BLaER1 treated with 17β-estradiol and CSF1 and Interleukin-3, amounts not matched to agents 10 nM and 100 nM (cell line): ENCODE measurements at regions not wholly inside any gene's neighbourhood (a gene's known extent, or its start where the extent isn't known, plus 50 kb on each side); places are given as distances from the start of the nearest gene placed in this dataset.
A peak's percentile ranks its signal among the peaks of the same experiment; 100 is the strongest.

Experiments
- H3K27ac ChIP-seq, 11 experiments: shearing (Covaris generic); formaldehyde crosslinking; 2 replicates each; pipeline ENCODE4 v1.8.1; 2022
- H3K27me3 ChIP-seq, 11 experiments: shearing (Covaris generic); formaldehyde crosslinking; 2 replicates each; pipeline ENCODE4 v1.8.1; 2022
- H3K36me3 ChIP-seq, 11 experiments: shearing (Covaris generic); formaldehyde crosslinking; 2 replicates each; pipeline ENCODE4 v1.8.1; 2022
- H3K4me1 ChIP-seq, 10 experiments: shearing (Covaris generic); formaldehyde crosslinking; 2 replicates each; pipeline ENCODE4 v1.8.1; 2022
- H3K4me2 ChIP-seq, 11 experiments: shearing (Covaris generic); formaldehyde crosslinking; 2 replicates each; pipeline ENCODE4 v1.8.1; 2022
- H3K4me3 ChIP-seq, 10 experiments: shearing (Covaris generic); formaldehyde crosslinking; 2 replicates each; pipeline ENCODE4 v1.8.1; 2022
- H3K9ac ChIP-seq, 11 experiments: shearing (Covaris generic); formaldehyde crosslinking; 2 replicates each; pipeline ENCODE4 v1.8.1; 2022
- H3K9me3 ChIP-seq, 11 experiments: shearing (Covaris generic); formaldehyde crosslinking; replicated peaks in 1 of 11; 2 replicates each; pipeline ENCODE4 v1.8.1; 2022
- H4K20me1 ChIP-seq, 11 experiments: shearing (Covaris generic); formaldehyde crosslinking; 2 replicates each; pipeline ENCODE4 v1.8.1; 2022
- Cebpa-rat ChIP-seq, 11 experiments: shearing (Covaris generic); IDR thresholded peaks; 2 replicates each; pipeline ENCODE4 v1.8.1; 2022

- Histone ChIP-seq H4K20me1 (no peaks in the 10 kb centered on the region), H3K4me2 (no peak overlapping the region), H3K27me3 (no peaks in the 10 kb centered on the region), H3K9me3 (no peaks in the 10 kb centered on the region), H3K27ac (no peak overlapping the region), H3K4me3 (no peak overlapping the region), H3K4me1 (no peaks in the 10 kb centered on the region), H3K36me3 (no peaks in the 10 kb centered on the region), H3K9ac (no peak overlapping the region)
- TF ChIP-seq Cebpa-rat (IDR thresholded peaks at IDR 0.05) = no peak
These were observed 175.9 kb upstream of the KCND3 start for GRCh38 chr1:112165375-112165774.

GRCh38 chr1:112169517-112169916 is 180.0 kb upstream of the KCND3 start:
- no peak for TF ChIP-seq Cebpa-rat (IDR thresholded peaks at IDR 0.05)
- no peaks in the 10 kb centered on the region for H3K36me3 ChIP-seq
- H3K4me2 ChIP-seq = no peak overlapping the region
- H3K27ac ChIP-seq = no peak overlapping the region
- no peaks in the 10 kb centered on the region for H3K4me1 ChIP-seq
- no peak overlapping the region for H3K4me3 ChIP-seq
- no peaks in the 10 kb centered on the region for H4K20me1 ChIP-seq
- H3K9ac ChIP-seq = no peak overlapping the region
- no peaks in the 10 kb centered on the region for H3K27me3 ChIP-seq
- H3K9me3 ChIP-seq = no peaks in the 10 kb centered on the region

- no peak overlapping the region for H3K4me3 ChIP-seq
- TF ChIP-seq Cebpa-rat (IDR thresholded peaks at IDR 0.05) = peak in 5 of 11 experiments; percentile 23 to 79 (median 41); a peak in 7 of 22 replicates
- no peaks in the 10 kb centered on the region for H3K36me3 ChIP-seq
- H3K27ac ChIP-seq = no peak overlapping the region
- H3K9me3 ChIP-seq = no peaks in the 10 kb centered on the region
- H3K4me1 ChIP-seq = no peaks in the 10 kb centered on the region
- H3K9ac ChIP-seq = no peak overlapping the region
- no peak overlapping the region for H3K4me2 ChIP-seq
- H4K20me1 ChIP-seq = no peaks in the 10 kb centered on the region
- no peaks in the 10 kb centered on the region for H3K27me3 ChIP-seq
These were observed 182.9 kb upstream of the KCND3 start for GRCh38 chr1:112172294-112172882.

GRCh38 chr1:112177314-112177713 is 187.8 kb upstream of the KCND3 start:
- no peaks in the 10 kb centered on the region for H3K4me1 ChIP-seq
- H3K27me3 ChIP-seq = no peaks in the 10 kb centered on the region
- no peak overlapping the region for H3K9ac ChIP-seq
- no peak for TF ChIP-seq Cebpa-rat (IDR thresholded peaks at IDR 0.05)
- H3K27ac ChIP-seq = no peak overlapping the region
- no peak overlapping the region for H3K4me2 ChIP-seq
- H3K36me3 ChIP-seq = no peaks in the 10 kb centered on the region
- no peaks in the 10 kb centered on the region for H4K20me1 ChIP-seq
- no peak overlapping the region for H3K4me3 ChIP-seq
- no peaks in the 10 kb centered on the region for H3K9me3 ChIP-seq

- TF ChIP-seq Cebpa-rat (IDR thresholded peaks at IDR 0.05) = no peak
These were observed 199.1 kb upstream of the KCND3 start for GRCh38 chr1:112188611-112189010.

GRCh38 chr1:112196008-112196588 is 199.9 kb upstream of the CTTNBP2NL start:
- H3K4me1 ChIP-seq = no peaks in the 10 kb centered on the region
- no peaks in the 10 kb centered on the region for H4K20me1 ChIP-seq
- no peak overlapping the region for H3K27ac ChIP-seq
- no peak for TF ChIP-seq Cebpa-rat (IDR thresholded peaks at IDR 0.05)
- no peak overlapping the region for H3K9ac ChIP-seq
- no peak overlapping the region for H3K4me3 ChIP-seq
- H3K27me3 ChIP-seq = no peaks in the 10 kb centered on the region
- H3K4me2 ChIP-seq = no peak overlapping the region
- H3K36me3 ChIP-seq = no peaks in the 10 kb centered on the region
- 0 out of 22 replicates have a peak, but pooled peaks cover 0 to 3% (median 0%) of the 10 kb centered on the region in 11 experiments for H3K9me3 ChIP-seq

More at GRCh38 chr1:112188611-112189010, 199.1 kb upstream of the KCND3 start:
- H3K9ac ChIP-seq = no peak overlapping the region
- no peaks in the 10 kb centered on the region for H3K4me1 ChIP-seq
- no peak overlapping the region for H3K27ac ChIP-seq
- H3K9me3 ChIP-seq = no peaks in the 10 kb centered on the region
- no peaks in the 10 kb centered on the region for H4K20me1 ChIP-seq
- no peak overlapping the region for H3K4me2 ChIP-seq
- no peaks in the 10 kb centered on the region for H3K36me3 ChIP-seq
- H3K27me3 ChIP-seq = no peaks in the 10 kb centered on the region
- H3K4me3 ChIP-seq = no peak overlapping the region

- H3K27ac ChIP-seq = no peak overlapping the region
- H3K27me3 ChIP-seq = no peaks in the 10 kb centered on the region
- TF ChIP-seq Cebpa-rat (IDR thresholded peaks at IDR 0.05) = no peak
- H4K20me1 ChIP-seq = no peaks in the 10 kb centered on the region
- 0 out of 22 replicates have a peak, but pooled peaks cover 0 to 3% (median 0%) of the 10 kb centered on the region in 11 experiments for H3K9me3 ChIP-seq
- H3K4me2 ChIP-seq = no peak overlapping the region
- no peak overlapping the region for H3K4me3 ChIP-seq
- H3K9ac ChIP-seq = no peak overlapping the region
- no peaks in the 10 kb centered on the region for H3K4me1 ChIP-seq
- no peaks in the 10 kb centered on the region for H3K36me3 ChIP-seq
These were observed 199.3 kb upstream of the CTTNBP2NL start for GRCh38 chr1:112196731-112197130.

GRCh38 chr1:112209493-112209892 is 186.5 kb upstream of the CTTNBP2NL start:
- Histone ChIP-seq H3K27me3 (no peaks in the 10 kb centered on the region), H3K36me3 (no peaks in the 10 kb centered on the region), H3K4me2 (no peak overlapping the region), H3K9ac (no peak overlapping the region), H3K4me3 (no peak overlapping the region), H3K9me3 (peaks cover 0 to 7% (median 0%) of the 10 kb centered on the region in 11 experiments; a peak in 3 of 22 replicates), H3K4me1 (no peaks in the 10 kb centered on the region), H3K27ac (no peak overlapping the region), H4K20me1 (no peaks in the 10 kb centered on the region)
- no peak for TF ChIP-seq Cebpa-rat (IDR thresholded peaks at IDR 0.05)

GRCh38 chr1:112219267-112219666 is 176.7 kb upstream of the CTTNBP2NL start:
- no peak overlapping the region for H3K27ac ChIP-seq
- no peak overlapping the region for H3K4me3 ChIP-seq
- no peaks in the 10 kb centered on the region for H3K27me3 ChIP-seq
- no peak overlapping the region for H3K9ac ChIP-seq
- no peaks in the 10 kb centered on the region for H3K9me3 ChIP-seq
- H4K20me1 ChIP-seq = no peaks in the 10 kb centered on the region
- TF ChIP-seq Cebpa-rat (IDR thresholded peaks at IDR 0.05) = no peak
- H3K4me1 ChIP-seq = no peaks in the 10 kb centered on the region
- H3K36me3 ChIP-seq = no peaks in the 10 kb centered on the region
- H3K4me2 ChIP-seq = no peak overlapping the region

- Histone ChIP-seq H3K9ac (no peak overlapping the region), H4K20me1 (no peaks in the 10 kb centered on the region), H3K9me3 (peaks cover 0 to 13% (median 0%) of the 10 kb centered on the region in 11 experiments; a peak in 8 of 22 replicates), H3K27ac (no peak overlapping the region), H3K27me3 (no peaks in the 10 kb centered on the region), H3K36me3 (no peaks in the 10 kb centered on the region), H3K4me1 (no peaks in the 10 kb centered on the region), H3K4me3 (no peak overlapping the region), H3K4me2 (no peak overlapping the region)
- no peak for TF ChIP-seq Cebpa-rat (IDR thresholded peaks at IDR 0.05)
These were observed 165.8 kb upstream of the CTTNBP2NL start for GRCh38 chr1:112230232-112230631.
